ENCODE measurements at regions not wholly inside any gene's neighbourhood (a gene's known extent, or its start where the extent isn't known, plus 50 kb on each side); places are given as distances from the start of the nearest gene placed in this dataset.
A peak's percentile ranks its signal among the peaks of the same experiment; 100 is the strongest.
"Not testable (repeated sequence)": the region's sequence is repeated elsewhere in the genome, so short reads cannot be mapped to it uniquely, and the experiment has no call there.

GRCh38 chr16:85237817-85238216, 125.5 kb upstream of the CIBAR2 start:
- DNase-seq (ENCODE audit: low read depth in 1 of 2, low spot score in 1 of 2), result no peak

- DNase-seq (ENCODE audit: low read depth in 1 of 2, low spot score in 1 of 2), result no peak
Observed at GRCh38 chr16:85238233-85238647, 126.0 kb upstream of the CIBAR2 start.

- DNase-seq (ENCODE audit: low read depth in 1 of 2, low spot score in 1 of 2), result no peak
Observed at GRCh38 chr16:85239239-85239638, 127.0 kb upstream of the CIBAR2 start.

GRCh38 chr16:85239871-85240270, 127.6 kb upstream of the CIBAR2 start:
- DNase-seq (ENCODE audit: low read depth in 1 of 2, low spot score in 1 of 2), result no peak

- no peak for DNase-seq (ENCODE audit: low read depth in 1 of 2, low spot score in 1 of 2)
Observed at GRCh38 chr16:85240982-85241924, 129.0 kb upstream of the CIBAR2 start.

GRCh38 chr16:85242140-85242539, 129.9 kb upstream of the CIBAR2 start:
- DNase-seq (ENCODE audit: low read depth in 1 of 2, low spot score in 1 of 2), result no peak

GRCh38 chr16:85243308-85243707, 131.0 kb upstream of the CIBAR2 start:
- DNase-seq (ENCODE audit: low read depth in 1 of 2, low spot score in 1 of 2), result no peak

GRCh38 chr16:85244452-85244851, 132.2 kb upstream of the CIBAR2 start:
- DNase-seq (ENCODE audit: low read depth in 1 of 2, low spot score in 1 of 2), result not testable (repeated sequence)

- peak; percentile 11 to 29 for DNase-seq (ENCODE audit: low read depth in 1 of 2, low spot score in 1 of 2)
Observed at GRCh38 chr16:85245307-85246172, 133.3 kb upstream of the CIBAR2 start.

- no peak for DNase-seq (ENCODE audit: low read depth in 1 of 2, low spot score in 1 of 2)
Observed at GRCh38 chr16:85246473-85246872, 134.2 kb upstream of the CIBAR2 start.

- DNase-seq (ENCODE audit: low read depth in 1 of 2, low spot score in 1 of 2), result no peak
Observed at GRCh38 chr16:85246973-85247372, 134.7 kb upstream of the CIBAR2 start.

- DNase-seq (ENCODE audit: low read depth in 1 of 2, low spot score in 1 of 2), result no peak
Observed at GRCh38 chr16:85248342-85248741, 136.1 kb upstream of the CIBAR2 start.

- no peak for DNase-seq (ENCODE audit: low read depth in 1 of 2, low spot score in 1 of 2)
Observed at GRCh38 chr16:85248857-85249256, 136.6 kb upstream of the CIBAR2 start.

- no peak for DNase-seq (ENCODE audit: low read depth in 1 of 2, low spot score in 1 of 2)
Observed at GRCh38 chr16:85249418-85250146, 137.3 kb upstream of the CIBAR2 start.

GRCh38 chr16:85250147-85250463, 137.8 kb upstream of the CIBAR2 start:
- no peak for DNase-seq (ENCODE audit: low read depth in 1 of 2, low spot score in 1 of 2)

GRCh38 chr16:85250609-85251223, 138.4 kb upstream of the CIBAR2 start:
- no peak for DNase-seq (ENCODE audit: low read depth in 1 of 2, low spot score in 1 of 2)

GRCh38 chr16:85251225-85251760, 139.0 kb upstream of the CIBAR2 start:
- no peak for DNase-seq (ENCODE audit: low read depth in 1 of 2, low spot score in 1 of 2)

- DNase-seq (ENCODE audit: low read depth in 1 of 2, low spot score in 1 of 2), result no peak
Observed at GRCh38 chr16:85252014-85252413, 139.7 kb upstream of the CIBAR2 start.

GRCh38 chr16:85252461-85252860, 140.2 kb upstream of the CIBAR2 start:
- no peak for DNase-seq (ENCODE audit: low read depth in 1 of 2, low spot score in 1 of 2)

GRCh38 chr16:85253084-85253941, 141.0 kb upstream of the CIBAR2 start:
- peak; percentile 43 to 44 for DNase-seq (ENCODE audit: low read depth in 1 of 2, low spot score in 1 of 2)
